ENCODE measurements at regions not wholly inside any gene's neighbourhood (a gene's known extent, or its start where the extent isn't known, plus 50 kb on each side); places are given as distances from the start of the nearest gene placed in this dataset.
"Not testable (repeated sequence)": the region's sequence is repeated elsewhere in the genome, so short reads cannot be mapped to it uniquely, and the experiment has no call there.

DNA sequence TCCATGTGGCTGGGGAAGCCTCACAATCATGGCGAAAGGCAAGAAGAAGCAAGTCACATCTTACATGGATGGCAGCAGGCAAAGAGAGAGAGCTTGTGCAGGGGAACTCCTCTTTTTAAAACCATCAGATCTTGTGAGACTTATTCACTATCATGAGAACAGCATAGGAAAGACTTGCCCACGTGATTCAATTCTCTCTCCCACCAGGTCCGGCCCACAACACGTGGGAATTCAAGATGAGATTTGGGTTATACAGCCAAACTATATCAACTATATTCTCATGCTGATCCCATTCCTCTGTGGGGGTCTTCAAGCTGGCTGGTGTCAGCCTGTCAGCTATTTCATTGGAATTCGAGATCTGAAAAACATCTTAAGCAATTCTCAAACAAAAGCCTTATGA is 56.7 kb upstream of the RBM24 start:
- not testable (repeated sequence) for TF ChIP-seq POLR2A (IDR thresholded peaks at IDR 0.05)
- TF ChIP-seq, protein P1, sequence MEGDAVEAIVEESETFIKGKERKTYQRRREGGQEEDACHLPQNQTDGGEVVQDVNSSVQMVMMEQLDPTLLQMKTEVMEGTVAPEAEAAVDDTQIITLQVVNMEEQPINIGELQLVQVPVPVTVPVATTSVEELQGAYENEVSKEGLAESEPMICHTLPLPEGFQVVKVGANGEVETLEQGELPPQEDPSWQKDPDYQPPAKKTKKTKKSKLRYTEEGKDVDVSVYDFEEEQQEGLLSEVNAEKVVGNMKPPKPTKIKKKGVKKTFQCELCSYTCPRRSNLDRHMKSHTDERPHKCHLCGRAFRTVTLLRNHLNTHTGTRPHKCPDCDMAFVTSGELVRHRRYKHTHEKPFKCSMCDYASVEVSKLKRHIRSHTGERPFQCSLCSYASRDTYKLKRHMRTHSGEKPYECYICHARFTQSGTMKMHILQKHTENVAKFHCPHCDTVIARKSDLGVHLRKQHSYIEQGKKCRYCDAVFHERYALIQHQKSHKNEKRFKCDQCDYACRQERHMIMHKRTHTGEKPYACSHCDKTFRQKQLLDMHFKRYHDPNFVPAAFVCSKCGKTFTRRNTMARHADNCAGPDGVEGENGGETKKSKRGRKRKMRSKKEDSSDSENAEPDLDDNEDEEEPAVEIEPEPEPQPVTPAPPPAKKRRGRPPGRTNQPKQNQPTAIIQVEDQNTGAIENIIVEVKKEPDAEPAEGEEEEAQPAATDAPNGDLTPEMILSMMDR (IDR thresholded peaks at IDR 0.05): not testable (repeated sequence)

All from vagina (tissue), 2 donors.